GM20000 (cell line): ENCODE measurements at regions not wholly inside any gene's neighbourhood (a gene's known extent, or its start where the extent isn't known, plus 50 kb on each side); places are given as distances from the start of the nearest gene placed in this dataset.

ENCODE experiments used
- DNase-seq: peaks from one replicate; pipeline ENCODE4 v3.0.0; 2012; ENCODE audit warnings: low spot score
- TF ChIP-seq, protein P1 (sequence below): IDR thresholded peaks from 2 replicates; pipeline ENCODE4 v1.5.1; 2012; ENCODE audit warnings: mild to moderate bottlenecking, control low read depth; ENCODE audit errors: extremely low read depth, missing control alignments

GRCh38 chr4:114389070-114389685, 209.4 kb upstream of the UGT8 start:
- TF ChIP-seq, protein P1, sequence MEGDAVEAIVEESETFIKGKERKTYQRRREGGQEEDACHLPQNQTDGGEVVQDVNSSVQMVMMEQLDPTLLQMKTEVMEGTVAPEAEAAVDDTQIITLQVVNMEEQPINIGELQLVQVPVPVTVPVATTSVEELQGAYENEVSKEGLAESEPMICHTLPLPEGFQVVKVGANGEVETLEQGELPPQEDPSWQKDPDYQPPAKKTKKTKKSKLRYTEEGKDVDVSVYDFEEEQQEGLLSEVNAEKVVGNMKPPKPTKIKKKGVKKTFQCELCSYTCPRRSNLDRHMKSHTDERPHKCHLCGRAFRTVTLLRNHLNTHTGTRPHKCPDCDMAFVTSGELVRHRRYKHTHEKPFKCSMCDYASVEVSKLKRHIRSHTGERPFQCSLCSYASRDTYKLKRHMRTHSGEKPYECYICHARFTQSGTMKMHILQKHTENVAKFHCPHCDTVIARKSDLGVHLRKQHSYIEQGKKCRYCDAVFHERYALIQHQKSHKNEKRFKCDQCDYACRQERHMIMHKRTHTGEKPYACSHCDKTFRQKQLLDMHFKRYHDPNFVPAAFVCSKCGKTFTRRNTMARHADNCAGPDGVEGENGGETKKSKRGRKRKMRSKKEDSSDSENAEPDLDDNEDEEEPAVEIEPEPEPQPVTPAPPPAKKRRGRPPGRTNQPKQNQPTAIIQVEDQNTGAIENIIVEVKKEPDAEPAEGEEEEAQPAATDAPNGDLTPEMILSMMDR = no peak
- DNase-seq = no peak

- DNase-seq = no peak
- TF ChIP-seq, protein P1 = no peak
These were observed 205.1 kb upstream of the UGT8 start for GRCh38 chr4:114393295-114394038.

DNA sequence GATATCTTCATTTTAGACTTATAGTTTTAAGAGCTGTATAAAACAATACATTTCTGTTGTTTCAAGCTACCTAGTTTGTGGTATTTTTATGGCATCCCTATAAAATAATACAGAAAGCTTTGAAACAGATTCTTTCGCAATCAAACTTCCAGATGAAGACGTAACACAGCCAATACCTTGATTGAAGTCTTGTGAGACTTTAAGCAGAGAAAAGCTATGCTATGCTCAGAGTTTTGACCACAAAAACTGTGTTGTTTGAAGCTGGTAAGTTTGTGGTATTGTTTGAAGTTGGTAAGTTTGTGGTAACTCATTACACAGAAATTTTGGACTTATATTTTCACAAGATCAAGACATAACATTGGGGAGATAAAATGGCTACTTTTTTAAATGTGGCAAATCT, 201.8 kb upstream of the UGT8 start:
- TF ChIP-seq, protein P1 = no peak
- no peak for DNase-seq

GRCh38 chr4:114398410-114398809, 200.2 kb upstream of the UGT8 start:
- TF ChIP-seq, protein P1 = no peak
- no peak for DNase-seq

DNA sequence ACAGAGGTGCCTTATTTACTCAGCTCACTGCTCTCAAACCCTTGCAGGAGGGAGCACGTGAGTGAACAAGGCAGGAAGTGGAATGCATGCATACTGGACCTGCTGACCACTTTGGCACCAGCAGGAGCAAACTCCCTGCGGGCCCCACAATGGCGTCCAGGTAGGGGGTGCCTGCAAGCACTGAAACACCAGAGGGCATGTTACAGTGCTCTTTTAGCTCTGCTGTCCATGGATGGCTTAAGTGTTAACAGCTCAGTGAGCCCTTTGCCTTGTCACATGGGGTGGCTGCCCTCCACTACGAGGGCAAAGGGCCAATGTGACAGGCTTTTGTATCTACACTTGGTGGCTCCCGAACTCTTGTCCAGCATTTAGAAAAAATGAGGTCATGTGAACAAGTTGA, 199.5 kb upstream of the UGT8 start:
- TF ChIP-seq, protein P1 = no peak
- DNase-seq = no peak

DNA sequence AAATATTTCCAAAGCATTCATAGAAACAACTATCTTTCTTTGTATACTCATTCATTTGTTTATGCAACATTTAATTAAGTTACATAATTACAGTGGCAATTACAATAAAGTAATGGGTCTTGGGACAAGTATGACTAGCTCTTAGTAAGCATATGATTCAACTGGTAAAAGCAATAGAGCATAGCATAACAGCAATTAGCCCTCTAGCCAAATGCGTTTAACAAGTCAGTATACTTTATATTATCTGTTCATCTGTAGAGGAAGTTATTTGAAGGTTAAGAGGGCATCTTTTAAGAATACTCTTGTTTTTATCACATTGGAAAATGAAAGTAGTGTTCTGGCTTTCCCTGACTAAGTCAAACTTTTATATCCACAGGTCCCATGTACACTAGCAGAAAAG, 198.1 kb upstream of the UGT8 start:
- TF ChIP-seq, protein P1 = no peak
- no peak for DNase-seq

GRCh38 chr4:114401483-114401882, 197.1 kb upstream of the UGT8 start:
- TF ChIP-seq, protein P1 = no peak
- DNase-seq = no peak
